GM12892 (cell line): ENCODE measurements at regions not wholly inside any gene's neighbourhood (a gene's known extent, or its start where the extent isn't known, plus 50 kb on each side); places are given as distances from the start of the nearest gene placed in this dataset.

ENCODE experiments used
- DNase-seq: peaks from one replicate; pipeline ENCODE4 v3.0.0; 2011; ENCODE audit not compliant: insufficient read length
- FAIRE-seq: peaks from 2 replicates; lab custom pipeline; 2011; peaks lifted over from hg19 to GRCh38; lab: Jason Lieb, UNC
- POLR2A ChIP-seq: IDR thresholded peaks from 2 replicates; pipeline ENCODE4 v1.6.1; 2011; ENCODE audit warnings: low read depth, low read length, control low read depth
- POLR2AphosphoS5 ChIP-seq: IDR thresholded peaks from 2 replicates; pipeline ENCODE4 v1.6.1; 2011; ENCODE audit warnings: low read depth, low read length, control low read depth
- TAF1 ChIP-seq: IDR thresholded peaks from 2 replicates; pipeline ENCODE4 v1.6.1; 2011; ENCODE audit warnings: low read depth, mild to moderate bottlenecking, control low read depth, low read length, borderline replicate concordance

DNA sequence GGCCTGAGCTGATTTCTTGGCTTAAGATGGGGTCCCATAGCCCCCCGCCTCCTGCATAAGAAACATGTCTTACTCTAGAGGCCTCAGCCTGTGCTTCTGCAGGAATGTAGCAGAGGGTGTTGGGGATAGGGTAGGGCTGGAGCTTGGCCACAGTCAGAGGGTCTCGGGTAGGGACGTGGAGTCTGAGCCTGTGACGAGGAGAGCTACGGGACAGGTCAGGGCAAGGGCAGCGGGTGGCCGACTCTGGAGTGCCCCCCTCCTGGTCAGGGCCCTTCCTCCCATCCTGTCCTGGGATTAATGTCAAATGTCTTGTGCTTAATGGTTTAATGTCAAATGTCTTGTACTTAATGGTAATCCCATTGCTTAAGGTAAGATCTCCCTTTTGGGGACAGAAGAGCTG is 130.4 kb downstream of the GLI2 start:
- no peak for TF ChIP-seq POLR2A
- no peak for TF ChIP-seq POLR2AphosphoS5
- TF ChIP-seq TAF1, result no peak
- DNase-seq, result no peak
- no peak for FAIRE-seq

DNA sequence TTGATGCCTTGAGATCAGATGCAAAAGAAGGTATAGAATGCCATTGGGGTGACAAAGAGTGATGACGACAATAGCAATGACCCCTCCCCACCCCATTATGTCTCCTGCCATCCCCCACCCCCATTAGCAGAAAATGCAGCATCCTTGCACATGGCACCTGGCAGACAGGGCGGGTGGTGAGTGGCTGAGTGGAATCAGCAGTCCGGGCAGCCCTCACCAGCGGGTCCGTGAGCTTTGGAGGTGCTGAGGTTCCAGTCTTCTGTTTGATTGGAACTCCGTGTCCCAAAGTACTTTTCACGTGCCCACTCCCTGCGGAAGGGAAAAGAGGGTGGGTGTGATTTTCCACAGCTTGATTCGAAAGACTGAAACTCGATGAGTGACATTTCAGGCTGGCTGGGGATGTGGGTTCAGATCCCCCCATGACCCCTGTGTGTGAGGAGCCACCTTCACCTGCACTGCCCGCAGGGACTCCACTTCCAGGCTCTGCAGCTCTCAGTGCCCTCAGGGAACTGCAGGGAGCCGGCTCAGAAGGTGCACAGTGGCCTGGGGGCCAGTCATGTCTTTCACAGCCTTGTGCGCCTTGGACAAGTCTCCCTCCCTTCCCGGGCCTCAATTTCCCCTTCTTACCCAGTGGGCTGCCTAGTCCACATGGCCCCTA is 130.9 kb downstream of the GLI2 start:
- no peak for DNase-seq
- TF ChIP-seq POLR2AphosphoS5, result no peak
- no peak for TF ChIP-seq POLR2A
- no peak for TF ChIP-seq TAF1
- no peak for FAIRE-seq

DNA sequence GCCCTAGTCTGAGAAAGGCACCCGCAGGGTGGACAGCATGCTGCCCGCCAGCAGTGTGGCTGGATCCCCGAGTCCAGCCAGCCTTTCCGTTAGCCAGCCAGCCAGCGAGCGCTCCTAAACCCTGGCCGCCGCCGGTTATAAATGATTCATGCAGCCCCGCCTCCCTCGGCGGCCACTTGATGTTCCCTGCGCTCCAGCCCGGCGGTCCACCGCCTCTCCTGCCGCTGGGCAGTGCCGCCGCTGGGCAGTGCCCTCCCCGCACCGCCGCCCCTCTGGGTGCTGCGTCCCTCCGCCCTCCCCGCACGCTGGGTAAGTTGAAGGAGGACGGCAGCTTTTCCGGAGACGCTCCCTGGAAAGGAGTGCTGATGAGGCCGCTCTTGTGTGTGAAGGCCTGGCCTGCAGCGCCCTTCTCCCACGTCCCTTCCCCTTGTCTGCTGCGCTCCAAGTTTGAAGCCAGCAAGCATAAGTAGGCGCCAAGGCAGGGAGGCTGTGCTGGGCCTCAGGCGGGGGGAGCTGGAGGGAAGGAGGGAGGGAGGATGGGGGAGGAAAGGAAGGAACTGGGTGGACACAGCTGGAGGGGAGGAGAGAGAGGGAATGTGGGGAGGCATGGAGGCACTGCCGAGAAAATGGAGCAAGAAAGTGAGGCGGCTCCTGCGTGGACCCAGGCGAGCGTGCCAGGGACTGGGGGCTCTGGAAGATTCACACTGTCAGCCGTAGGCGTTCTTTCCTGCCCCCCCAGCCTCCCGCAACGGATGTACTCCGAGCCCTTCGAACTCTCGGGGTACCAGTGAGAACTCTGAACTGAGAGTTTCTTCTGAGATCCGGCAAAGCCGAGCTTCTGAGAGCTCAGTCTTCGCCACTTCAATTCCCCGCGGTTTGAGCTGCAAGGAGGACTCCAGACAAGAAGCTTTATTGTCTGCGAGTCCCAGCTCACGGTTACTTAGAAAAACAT is 131.9 kb downstream of the GLI2 start:
- FAIRE-seq (no peak), DNase-seq (no peak)
- TF ChIP-seq POLR2AphosphoS5, result no peak
- TF ChIP-seq TAF1, result no peak
- TF ChIP-seq POLR2A, result no peak

DNA sequence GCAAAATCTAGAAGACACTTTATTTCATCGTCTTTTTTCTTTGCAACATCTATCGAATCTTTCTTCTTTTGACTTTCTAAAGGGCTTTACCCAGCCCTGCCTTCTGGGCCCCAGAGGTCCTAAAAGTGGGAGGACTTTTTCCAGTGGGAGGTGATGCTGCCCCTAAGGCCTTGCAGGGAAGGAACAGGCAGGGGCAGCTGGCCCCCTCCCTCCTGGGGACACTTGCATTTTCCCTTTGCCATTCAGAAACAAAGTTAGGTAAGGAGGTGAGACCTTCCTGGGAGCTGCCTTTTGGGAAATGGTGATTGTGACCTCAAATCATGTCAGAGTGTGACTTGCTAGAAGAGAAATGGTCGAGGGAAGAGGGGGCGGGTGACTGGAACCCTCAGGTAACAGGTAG is 132.7 kb downstream of the GLI2 start:
- DNase-seq, result no peak
- FAIRE-seq, result no peak
- no peak for TF ChIP-seq POLR2AphosphoS5
- no peak for TF ChIP-seq TAF1
- no peak for TF ChIP-seq POLR2A

DNA sequence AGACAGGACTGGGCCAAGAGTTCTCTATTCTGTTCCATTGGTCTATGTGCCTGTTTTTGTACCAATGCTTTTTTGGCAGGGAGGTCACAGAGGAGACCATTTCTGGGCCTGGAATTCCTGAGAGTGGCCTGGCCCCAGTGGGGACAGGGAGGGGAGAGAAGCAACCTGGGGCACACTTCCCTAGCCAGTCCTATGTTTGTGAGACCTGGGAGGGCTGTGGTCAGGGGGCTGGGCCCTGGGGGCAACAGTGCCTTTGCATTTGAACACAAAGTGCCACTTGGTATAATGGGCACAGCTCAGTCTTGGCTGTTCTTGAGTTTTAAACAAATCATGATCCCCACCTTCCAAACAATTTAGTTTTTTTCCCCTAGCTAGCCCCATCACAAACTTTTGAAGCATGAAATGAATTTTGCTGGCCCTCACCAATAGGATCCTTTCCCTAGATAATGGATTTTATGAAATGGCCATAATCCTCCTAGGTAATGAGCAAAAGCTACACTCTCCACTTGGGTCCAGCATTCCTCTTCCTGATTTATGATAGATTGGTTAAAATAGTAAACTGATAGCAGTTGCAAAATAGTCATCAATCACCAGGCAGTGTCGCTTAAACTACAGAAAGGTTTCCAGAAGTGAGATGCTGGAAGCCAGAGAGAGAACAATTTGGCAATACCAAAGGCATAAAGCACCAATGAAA is 133.5 kb downstream of the GLI2 start:
- DNase-seq (no peak), FAIRE-seq (no peak)
- TF ChIP-seq TAF1 (no peak), POLR2AphosphoS5 (no peak), POLR2A (no peak)

DNA sequence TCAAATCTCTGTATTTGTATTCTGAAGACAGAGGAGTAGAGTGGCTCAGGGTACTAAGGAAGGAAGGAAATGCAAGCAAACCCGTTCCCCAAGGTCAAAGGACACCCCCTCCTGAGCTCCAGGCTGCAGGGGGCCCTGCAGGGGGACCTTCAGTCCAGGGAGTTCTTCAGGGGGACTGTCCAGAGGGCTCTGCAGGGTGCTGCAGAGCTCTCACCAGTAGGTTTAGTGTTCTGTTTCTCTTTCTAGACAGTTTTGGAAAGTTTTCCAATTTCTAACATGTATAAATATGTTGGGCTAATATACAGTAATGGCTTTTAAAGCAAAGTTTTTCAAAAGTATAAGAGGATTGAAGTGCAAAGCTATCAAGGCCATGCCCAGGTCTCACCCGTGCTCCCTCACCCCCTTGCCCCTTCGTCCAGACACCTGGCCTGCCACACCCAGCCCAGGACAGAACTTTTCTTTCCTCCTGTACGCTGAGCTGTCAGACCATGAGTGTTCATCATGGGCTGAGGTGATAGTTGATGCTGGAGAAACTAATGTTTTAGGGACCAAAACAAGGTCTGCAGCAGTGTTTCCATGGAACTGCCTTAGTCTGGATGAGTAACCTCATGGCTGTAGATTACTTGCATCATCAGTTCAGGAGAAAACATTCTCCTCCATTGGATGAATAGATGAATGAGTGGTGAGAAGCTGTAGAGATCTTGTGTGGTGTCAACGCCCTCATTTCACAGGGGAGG is 134.2 kb downstream of the GLI2 start:
- DNase-seq, result no peak
- no peak for TF ChIP-seq POLR2AphosphoS5
- TF ChIP-seq TAF1, result no peak
- TF ChIP-seq POLR2A, result no peak
- no peak for FAIRE-seq

DNA sequence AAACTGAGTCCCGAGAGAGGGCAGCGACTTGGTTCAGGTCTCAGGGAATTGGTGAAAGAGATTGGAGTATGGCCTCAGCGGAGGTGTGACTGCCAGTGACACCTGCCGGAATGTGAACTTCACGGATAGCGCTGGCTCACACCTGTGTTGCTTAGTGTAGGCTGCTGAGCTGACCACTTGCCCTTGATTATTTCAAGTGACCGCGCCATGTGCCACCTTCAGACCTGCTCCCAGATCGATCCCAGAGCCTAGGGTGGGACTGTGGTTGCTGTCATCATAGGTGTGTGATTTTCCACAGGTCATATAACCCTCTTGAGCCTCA is 134.8 kb downstream of the GLI2 start:
- DNase-seq, result no peak
- FAIRE-seq, result no peak
- TF ChIP-seq TAF1 (no peak), POLR2A (no peak), POLR2AphosphoS5 (no peak)

DNA sequence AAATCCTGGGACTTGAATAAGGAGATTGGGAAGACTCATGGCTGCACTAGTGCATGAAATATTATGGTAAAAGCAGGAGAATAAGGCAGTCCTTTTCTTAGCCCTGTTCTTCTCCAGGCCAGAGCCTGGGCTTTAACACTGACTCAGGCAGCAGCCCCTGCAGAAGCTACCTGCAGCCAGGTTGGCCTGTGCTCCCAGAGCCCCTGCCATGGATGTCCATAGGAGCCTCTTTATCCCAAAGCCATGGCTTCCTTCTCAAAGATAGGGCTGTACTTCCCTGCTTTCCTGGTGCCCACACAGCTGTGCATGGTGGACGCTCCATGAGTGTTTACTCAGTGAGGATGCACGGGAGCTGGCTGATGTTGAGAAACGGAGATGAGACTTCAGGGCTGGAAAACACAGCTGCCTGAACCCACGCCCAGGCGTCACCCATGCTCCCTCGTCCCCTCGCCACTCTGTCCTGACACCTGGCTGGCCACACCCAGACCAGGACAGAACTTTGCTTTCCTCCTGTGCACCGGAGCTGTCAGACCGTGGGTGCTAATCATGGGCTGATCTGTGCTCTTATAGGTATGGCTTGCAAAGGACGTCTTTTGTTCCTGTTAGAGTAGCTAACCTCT is 135.5 kb downstream of the GLI2 start:
- no peak for FAIRE-seq
- TF ChIP-seq POLR2AphosphoS5 (no peak), POLR2A (no peak), TAF1 (no peak)

DNA sequence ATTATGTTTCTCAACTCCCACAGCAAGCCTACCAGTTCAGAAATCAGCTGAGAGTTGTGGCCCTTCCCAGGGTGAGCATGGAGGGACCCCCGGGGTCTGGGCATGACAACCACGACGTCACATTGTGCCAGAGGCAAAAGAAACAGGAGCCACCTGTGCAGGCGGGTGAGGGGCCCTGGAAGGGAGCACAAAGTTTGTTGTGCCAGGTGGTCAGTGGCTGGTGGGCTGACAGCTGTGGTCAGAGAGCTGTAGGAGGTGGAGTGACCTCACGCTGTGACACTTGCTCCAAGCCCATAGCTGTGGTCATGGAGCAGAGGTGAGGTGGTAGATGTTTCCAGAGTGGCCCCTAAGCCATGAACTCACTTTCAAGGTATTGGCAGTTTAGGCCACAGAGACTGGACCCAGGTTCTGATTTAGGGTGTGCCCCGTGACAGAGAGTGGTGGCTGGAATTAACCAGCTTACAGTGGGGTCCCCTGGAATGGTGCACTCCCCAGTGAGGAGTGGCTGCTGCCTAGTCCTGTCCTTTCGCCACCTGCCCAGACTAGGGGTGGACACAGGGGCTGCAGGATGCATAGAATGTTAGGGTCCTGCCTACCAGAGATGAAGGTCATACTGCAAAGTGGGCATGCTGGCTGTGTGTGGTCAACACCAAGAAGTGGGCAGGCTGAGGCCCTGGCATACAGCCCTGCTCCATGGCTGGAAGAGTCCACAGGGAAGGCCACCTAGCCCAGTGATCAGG is 136.4 kb downstream of the GLI2 start:
- DNase-seq (no peak), FAIRE-seq (no peak)
- TF ChIP-seq TAF1, result no peak
- no peak for TF ChIP-seq POLR2AphosphoS5
- no peak for TF ChIP-seq POLR2A

More for the DNA sequence above, 135.5 kb downstream of the GLI2 start:
- no peak for DNase-seq
